ENCODE measurements at regions not wholly inside any gene's neighbourhood (a gene's known extent, or its start where the extent isn't known, plus 50 kb on each side); places are given as distances from the start of the nearest gene placed in this dataset.
"Not testable (repeated sequence)": the region's sequence is repeated elsewhere in the genome, so short reads cannot be mapped to it uniquely, and the experiment has no call there.

GRCh38 chr13:56187331-56187730 lies 953.4 kb upstream of the PRR20A start:
- no peak for DNase-seq (ENCODE audit: low spot score)

DNA sequence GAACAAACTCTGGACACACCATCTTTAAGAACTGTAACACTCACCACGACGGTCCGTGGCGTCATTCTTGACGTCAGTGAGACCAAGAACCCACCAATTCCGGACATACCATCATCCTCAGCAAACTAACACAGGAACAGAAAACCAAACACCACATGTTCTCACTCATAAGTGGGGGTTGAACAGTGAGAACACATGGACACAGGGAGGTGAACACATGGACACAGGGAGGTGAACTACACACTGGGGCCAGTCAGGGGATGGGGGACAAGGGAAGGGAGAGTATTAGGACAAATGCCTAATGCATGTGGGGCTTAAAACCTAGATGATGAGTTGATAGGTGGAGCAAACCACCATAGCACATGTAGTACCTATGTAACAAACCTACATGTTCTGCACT lies 952.1 kb upstream of the PRR20A start:
- DNase-seq (ENCODE audit: low spot score), result not testable (repeated sequence)

DNA sequence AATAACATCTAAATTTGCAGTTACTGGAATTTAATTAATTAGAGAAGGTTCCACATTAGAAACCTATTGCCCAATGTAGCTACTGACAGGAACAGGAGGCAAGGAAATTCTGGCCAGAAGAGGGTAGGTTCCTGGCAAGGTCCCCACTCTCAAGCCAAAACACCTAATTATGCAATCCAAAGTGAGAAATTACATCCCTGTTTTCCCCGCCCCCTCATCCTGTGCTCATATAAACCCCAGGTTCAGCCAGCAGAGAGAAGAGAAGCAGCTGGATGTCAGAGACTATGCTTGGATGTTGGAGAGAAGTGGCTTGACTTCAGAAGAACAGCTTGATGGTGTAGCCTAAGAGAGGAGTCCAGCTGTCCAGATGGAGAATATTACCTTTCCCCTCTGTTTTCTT lies 951.3 kb upstream of the PRR20A start:
- DNase-seq (ENCODE audit: low spot score), result no peak

DNA sequence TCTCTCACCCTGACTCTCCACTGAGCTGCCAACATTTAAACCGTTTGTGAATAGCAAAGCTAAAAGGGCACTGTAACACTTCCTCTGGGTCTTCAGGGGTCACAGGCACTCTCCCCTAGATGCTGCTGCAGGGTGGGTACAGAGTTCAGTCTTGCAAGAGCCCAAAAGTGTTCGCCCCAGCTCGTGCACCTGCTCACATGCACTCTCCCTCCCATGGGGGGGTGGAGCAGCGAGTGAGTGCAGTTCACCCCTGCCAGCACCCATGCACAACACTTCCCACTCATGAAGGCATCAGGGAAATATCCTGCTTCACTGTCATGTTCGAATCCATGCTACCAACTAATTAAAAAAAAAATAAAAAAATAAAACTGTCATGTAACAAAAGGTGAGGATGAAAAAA lies 950.7 kb upstream of the PRR20A start:
- no peak for DNase-seq (ENCODE audit: low spot score)

- DNase-seq (ENCODE audit: low spot score), result no peak
Observed at GRCh38 chr13:56198350-56198749, 942.4 kb upstream of the PRR20A start.

DNA sequence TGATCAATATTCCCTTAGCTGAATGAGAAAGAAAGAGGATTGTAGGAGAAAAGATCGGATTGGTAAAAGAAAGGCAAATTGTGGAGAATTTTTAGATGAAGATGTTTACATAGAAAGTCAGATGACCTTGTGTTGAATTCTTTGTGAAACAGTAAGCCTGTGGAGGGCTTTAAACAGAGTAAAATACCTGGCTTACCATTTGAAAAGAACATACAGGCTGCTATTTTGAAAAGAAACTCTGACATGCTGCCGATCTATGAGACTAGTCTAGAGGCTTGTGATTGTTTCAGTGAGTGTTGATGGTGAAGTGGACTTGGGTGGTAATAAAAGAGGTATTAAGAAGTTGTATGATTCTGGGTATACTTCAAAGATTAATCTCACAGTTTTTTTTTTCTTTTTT lies 938.9 kb upstream of the PRR20A start:
- no peak for DNase-seq (ENCODE audit: low spot score)

DNA sequence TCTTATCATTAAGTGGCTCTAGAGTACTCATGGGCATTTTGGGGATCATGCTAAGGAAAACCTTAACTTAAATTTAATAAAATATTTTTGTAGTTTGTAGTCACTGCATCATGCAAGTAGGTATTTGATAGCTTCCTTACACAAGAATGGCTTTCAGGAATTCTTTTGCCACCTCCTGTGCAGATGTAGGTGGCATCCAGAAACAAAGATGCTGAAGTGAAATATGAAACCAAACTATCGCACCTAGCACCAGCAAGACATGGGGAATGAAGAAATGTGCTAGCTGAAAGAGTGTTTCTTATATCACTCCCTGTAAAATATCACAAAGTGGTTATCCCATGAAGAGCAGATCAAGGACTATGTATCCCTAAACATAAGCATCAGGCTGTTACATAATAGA lies 924.5 kb upstream of the PRR20A start:
- DNase-seq (ENCODE audit: low spot score), result no peak

DNA sequence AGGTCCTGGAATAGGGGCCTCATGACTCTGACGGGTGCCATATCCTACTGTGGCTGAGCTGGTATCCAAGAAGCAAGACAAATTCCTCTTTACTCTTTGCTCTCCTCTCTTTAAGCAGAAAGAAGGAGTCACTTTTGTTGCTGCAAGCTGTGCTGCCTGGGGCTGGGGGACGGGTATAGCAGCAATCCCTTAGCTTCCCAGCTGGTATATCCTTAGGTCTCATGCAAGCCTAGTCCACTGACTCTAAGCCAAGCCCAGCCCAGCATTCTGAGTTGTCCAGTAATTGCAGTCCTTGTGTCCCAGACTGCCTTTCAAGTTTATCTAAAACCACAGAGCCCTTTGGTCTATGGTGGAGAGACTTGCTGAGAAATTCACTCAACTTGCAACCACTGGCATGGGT lies 893.0 kb upstream of the PRR20A start:
- DNase-seq (ENCODE audit: low spot score), result no peak

GRCh38 chr13:56271686-56272085 lies 869.0 kb upstream of the PRR20A start:
- DNase-seq (ENCODE audit: low spot score), result no peak

- DNase-seq (ENCODE audit: low spot score), result no peak
Observed at GRCh38 chr13:56283262-56283828, 857.4 kb upstream of the PRR20A start.

DNA sequence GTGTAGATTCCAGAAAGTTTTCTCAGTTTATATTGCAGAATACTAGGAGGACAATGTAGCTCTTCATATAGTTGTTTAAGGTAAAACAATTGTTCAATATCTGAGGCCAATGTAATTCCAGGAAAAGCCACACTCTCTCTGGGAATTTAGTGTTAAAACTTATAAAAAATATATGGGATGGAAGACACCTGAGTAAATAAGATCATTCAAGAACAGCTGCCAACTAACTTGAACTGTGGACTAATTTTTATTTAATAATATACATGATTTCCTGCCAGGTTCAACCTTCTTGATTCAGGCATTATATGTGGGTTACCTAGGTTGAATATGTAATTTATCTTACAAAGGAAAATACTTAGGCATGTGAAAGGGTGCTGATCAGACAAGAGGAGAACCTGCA lies 841.1 kb upstream of the PRR20A start:
- no peak for DNase-seq (ENCODE audit: low spot score)

GRCh38 chr13:56314765-56315164 lies 826.0 kb upstream of the PRR20A start:
- no peak for DNase-seq (ENCODE audit: low spot score)

DNA sequence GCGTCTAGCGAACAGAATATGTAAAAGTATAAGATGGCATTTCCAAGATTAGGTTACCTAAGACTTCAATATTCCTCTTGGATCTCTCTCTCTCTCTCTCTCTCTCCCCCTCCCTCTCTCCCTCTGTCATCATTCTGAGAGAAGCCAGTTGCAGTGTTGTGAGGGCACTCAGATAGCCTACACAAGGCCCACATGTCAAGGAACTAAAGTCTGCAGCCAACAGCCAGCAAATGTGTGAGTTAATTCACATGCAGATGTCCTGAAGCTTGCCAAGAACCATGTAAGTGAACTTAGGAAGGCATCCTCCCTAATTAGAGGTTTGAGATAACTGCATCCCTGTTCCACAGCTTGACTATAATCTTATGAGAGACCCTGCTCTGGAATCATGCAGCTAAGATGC lies 822.9 kb upstream of the PRR20A start:
- DNase-seq (ENCODE audit: low spot score), result no peak

GRCh38 chr13:56332671-56333070 lies 808.0 kb upstream of the PRR20A start:
- no peak for DNase-seq (ENCODE audit: low spot score)

DNA sequence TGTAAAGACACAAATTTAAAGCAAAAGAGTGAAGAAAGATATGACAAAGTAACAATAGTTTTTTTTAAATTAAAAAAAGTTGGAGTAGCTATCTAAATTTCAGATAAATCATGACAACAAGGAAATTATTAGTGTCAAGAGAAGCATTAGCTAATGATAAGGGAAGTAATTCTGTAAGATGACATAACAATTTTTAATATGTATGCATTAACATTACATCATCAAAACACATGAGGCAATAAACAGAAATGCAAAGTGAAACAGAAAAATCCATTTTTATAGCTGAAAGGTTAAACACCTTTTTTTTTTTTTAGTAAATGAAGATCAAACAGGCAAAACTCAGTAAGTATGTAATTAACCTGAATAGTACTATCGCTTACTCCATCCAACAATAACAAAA lies 804.9 kb upstream of the PRR20A start:
- no peak for DNase-seq (ENCODE audit: low spot score)

- DNase-seq (ENCODE audit: low spot score), result no peak
Observed at GRCh38 chr13:56338421-56338820, 802.3 kb upstream of the PRR20A start.

DNA sequence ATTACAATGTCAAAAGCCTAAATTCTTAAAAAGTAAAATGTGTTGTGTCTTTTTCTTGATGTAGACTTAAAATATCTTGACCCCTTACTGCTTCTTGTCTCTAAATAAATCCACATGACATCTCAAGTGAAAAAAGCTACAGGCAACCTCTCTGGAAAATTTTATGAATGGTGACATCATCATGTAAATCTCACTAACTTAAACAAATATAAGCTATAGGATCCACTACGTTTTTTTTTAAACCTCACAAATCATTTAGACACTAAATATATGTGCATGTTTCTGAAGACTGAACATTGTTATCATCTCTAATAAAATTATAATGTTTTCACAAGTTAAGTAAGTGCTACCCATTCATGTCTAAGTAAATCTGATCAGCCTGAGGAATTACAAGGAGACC lies 793.7 kb upstream of the PRR20A start:
- DNase-seq (ENCODE audit: low spot score), result no peak

GRCh38 chr13:56349866-56350265 lies 790.9 kb upstream of the PRR20A start:
- no peak for DNase-seq (ENCODE audit: low spot score)

GRCh38 chr13:56351041-56351440 lies 789.7 kb upstream of the PRR20A start:
- no peak for DNase-seq (ENCODE audit: low spot score)

GRCh38 chr13:56352361-56352760 lies 788.4 kb upstream of the PRR20A start:
- no peak for DNase-seq (ENCODE audit: low spot score)

- DNase-seq (ENCODE audit: low spot score), result no peak
Observed at GRCh38 chr13:56352901-56353300, 787.8 kb upstream of the PRR20A start.

GRCh38 chr13:56356690-56357089 lies 784.0 kb upstream of the PRR20A start:
- DNase-seq (ENCODE audit: low spot score), result no peak

DNA sequence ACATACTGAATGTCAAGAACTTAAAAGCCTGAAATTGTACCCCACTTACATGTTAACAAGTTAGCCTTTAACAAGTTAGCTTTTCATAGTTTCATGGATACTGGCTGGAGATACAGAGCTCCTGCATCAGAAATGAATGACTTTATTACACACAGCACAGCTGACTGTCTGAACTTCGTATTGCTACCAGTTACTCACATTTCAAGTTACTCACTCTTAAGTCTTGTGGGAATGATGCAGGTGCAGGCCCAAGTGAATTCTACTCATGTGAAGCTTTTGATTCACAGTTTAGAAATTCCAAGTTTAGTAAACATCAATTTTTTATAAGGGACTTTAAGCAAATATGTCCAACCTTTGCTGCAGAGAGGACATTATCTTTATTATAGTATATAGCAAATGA lies 762.2 kb upstream of the PRR20A start:
- no peak for DNase-seq (ENCODE audit: low spot score)

GRCh38 chr13:56393549-56393948 lies 747.2 kb upstream of the PRR20A start:
- no peak for DNase-seq (ENCODE audit: low spot score)

DNA sequence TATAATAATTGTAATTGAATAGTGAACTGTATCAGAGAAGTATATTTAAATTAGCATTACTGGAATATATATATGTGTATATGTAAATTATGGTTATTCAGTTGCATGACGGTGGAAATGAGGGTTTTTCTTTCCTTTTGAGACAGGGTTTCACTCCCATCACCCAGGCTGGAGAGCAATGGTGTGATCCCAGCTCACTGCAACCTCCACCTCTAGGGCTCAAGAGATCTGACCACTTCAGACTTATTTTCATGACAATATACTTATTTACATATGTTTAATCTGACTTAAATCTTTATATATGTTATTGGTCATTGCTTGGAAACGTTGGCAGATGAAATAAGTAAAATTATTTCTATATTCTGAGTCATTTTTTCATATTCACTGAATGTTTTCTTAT lies 744.4 kb upstream of the PRR20A start:
- DNase-seq (ENCODE audit: low spot score), result no peak
